ENCODE measurements at regions not wholly inside any gene's neighbourhood (a gene's known extent, or its start where the extent isn't known, plus 50 kb on each side); places are given as distances from the start of the nearest gene placed in this dataset.

GRCh38 chr6:4270001-4270400, 134.6 kb upstream of the ECI2 start:
- DNase-seq (ENCODE audit: low spot score) (no peak), ATAC-seq (no peak)
- H3K4me3 ChIP-seq: no peak overlapping the region
- Mint-ChIP-seq H3K36me3 (ENCODE audit: low read depth) (no peaks in the 10 kb centered on the region), H3K4me1 (peaks cover 12% of the 10 kb centered on the region; the same call in 2 of the 3 replicates), H3K4me3 (no peak overlapping the region), H3K9me3 (no peaks in the 10 kb centered on the region; the same call in 1 of the 3 replicates), H3K27me3 (ENCODE audit: insufficient read depth, low read depth, poor library complexity) (peaks cover 2% of the 10 kb centered on the region), H3K27ac (no peak overlapping the region)
- no peak overlapping the region for H3K4me2 ChIP-seq
- no peak overlapping the region for H3K27ac ChIP-seq (ENCODE audit: low read depth)
- no peaks in the 10 kb centered on the region for H4K20me1 ChIP-seq (replicated peaks; ENCODE audit: insufficient read depth)
- H3K79me2 ChIP-seq (replicated peaks; ENCODE audit: insufficient read depth): no peaks in the 10 kb centered on the region
- no peaks in the 10 kb centered on the region; the same call in 1 of the 2 replicates for H3K4me1 ChIP-seq (ENCODE audit: insufficient read depth)
- H2AFZ ChIP-seq: no peak overlapping the region
- H3K9me2 ChIP-seq (ENCODE audit: insufficient read depth): peaks cover 7% of the 10 kb centered on the region; the same call in 1 of the 2 replicates
- no peaks in the 10 kb centered on the region for H3K36me3 ChIP-seq (ENCODE audit: insufficient read depth)
- H3F3A ChIP-seq (replicated peaks; ENCODE audit: low read depth): no peaks in the 10 kb centered on the region
- H3K27me3 ChIP-seq (ENCODE audit: insufficient read depth): no peaks in the 10 kb centered on the region
- TF ChIP-seq POLR2AphosphoS5 (IDR thresholded peaks at IDR 0.05; ENCODE audit: low read depth) (no peak), JUNB (IDR thresholded peaks at IDR 0.05; ENCODE audit: unreplicated experiment) (no peak), ETS1 (IDR thresholded peaks at IDR 0.05) (no peak), ZNF462 (CRISPR knock-in tag; IDR thresholded peaks at IDR 0.05) (no peak), EZH2phosphoT487 (IDR thresholded peaks at IDR 0.05; ENCODE audit: unreplicated experiment) (no peak), ZNF331 (CRISPR knock-in tag; IDR thresholded peaks at IDR 0.05; ENCODE audit: low read depth) (no peak), STAT1 (IDR thresholded peaks at IDR 0.05; ENCODE audit: unreplicated experiment) (no peak), REST (IDR thresholded peaks at IDR 0.05; ENCODE audit: unreplicated experiment) (no peak), EZH2 (IDR thresholded peaks at IDR 0.05; ENCODE audit: low read depth, unreplicated experiment) (no peak), CREB1 (CRISPR knock-in tag; IDR thresholded peaks at IDR 0.05; ENCODE audit: low read depth) (no peak), CTCF (conservative IDR thresholded peaks at IDR 0.05; ENCODE audit: low read depth in 2 of 2) (no peak), ZNF114 (CRISPR knock-in tag; IDR thresholded peaks at IDR 0.05) (no peak), NANOG (IDR thresholded peaks at IDR 0.05; ENCODE audit: borderline replicate concordance) (no peak)

Measured in GM23338 (cell line).